NCI-H774 (cell line): ENCODE measurements at regions not wholly inside any gene's neighbourhood (a gene's known extent, or its start where the extent isn't known, plus 50 kb on each side); places are given as distances from the start of the nearest gene placed in this dataset.
A peak's percentile ranks its signal among the peaks of the same experiment; 100 is the strongest.

Source experiments
- DNase-seq: peaks from one replicate; lab custom pipeline; 2025; lab: John Stamatoyannopoulos, UW

GRCh38 chr18:75904416-75904815, 476.9 kb upstream of the SMIM21 start:
- DNase-seq: no peak

- DNase-seq: no peak
These were observed 471.1 kb upstream of the SMIM21 start for GRCh38 chr18:75898651-75899050.

GRCh38 chr18:75897386-75897785, 469.9 kb upstream of the SMIM21 start:
- no peak for DNase-seq

GRCh38 chr18:75896865-75897264, 469.4 kb upstream of the SMIM21 start:
- DNase-seq: peak; percentile 44

DNA sequence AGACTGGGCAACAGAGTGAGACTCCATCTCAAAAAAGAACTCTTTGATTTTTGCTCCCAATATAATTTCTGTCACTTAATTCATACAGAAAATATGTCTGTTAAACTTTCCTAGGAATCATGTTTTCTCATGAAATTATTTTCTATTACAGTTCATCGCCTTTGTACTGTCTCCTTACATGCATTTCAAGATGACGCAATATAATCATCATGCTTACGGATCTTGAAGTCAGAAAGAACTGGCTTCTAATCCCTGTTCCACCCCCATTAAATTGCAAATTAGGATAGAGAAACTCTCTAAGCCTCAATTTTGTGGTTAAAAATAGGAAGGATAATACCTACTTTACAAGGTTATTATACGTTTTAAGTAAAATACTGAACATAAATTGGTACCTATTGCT, 467.6 kb upstream of the SMIM21 start:
- no peak for DNase-seq

DNA sequence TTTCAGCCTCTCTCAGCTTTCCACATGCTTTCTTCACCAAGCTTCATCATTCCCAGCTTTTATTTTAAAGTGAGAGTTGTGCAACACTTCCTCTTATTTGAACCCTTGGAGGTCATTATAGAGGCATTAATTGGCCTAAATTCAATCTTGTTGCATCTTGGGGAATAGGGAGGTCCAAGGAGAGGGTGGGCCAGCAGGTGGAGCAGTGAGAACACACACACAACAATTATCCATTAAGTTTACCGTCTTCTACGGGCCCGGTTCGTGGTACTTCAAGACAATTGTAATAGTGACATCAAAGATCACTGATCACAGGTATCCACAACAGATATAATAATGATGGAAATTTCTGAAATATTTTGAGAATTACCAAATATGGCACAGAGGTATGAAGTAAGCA, 457.2 kb upstream of the SMIM21 start:
- no peak for DNase-seq

GRCh38 chr18:75880925-75881504, 453.5 kb upstream of the SMIM21 start:
- no peak for DNase-seq

- no peak for DNase-seq
These were observed 452.8 kb upstream of the SMIM21 start for GRCh38 chr18:75880266-75880665.

GRCh38 chr18:75879196-75879595, 451.7 kb upstream of the SMIM21 start:
- no peak for DNase-seq

DNA sequence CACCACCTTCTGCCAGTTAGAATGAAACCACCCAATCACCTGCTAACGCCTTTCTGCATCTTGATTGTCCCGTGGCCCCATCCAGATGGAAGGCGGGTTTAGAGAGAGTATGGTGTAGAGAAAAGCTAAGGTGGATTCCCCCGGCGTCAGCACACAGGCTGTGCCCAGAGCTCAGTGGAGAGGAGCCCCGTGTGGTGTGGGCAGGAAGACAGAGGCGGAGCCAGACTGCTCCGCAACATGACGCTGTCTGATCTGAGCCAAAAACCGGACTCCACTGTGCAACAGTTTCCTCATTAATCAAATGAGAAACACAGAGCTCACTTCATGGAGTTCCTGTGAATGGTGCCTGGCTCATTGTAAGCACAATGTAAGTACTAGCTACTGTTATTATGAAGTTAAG, 448.1 kb upstream of the SMIM21 start:
- no peak for DNase-seq

DNA sequence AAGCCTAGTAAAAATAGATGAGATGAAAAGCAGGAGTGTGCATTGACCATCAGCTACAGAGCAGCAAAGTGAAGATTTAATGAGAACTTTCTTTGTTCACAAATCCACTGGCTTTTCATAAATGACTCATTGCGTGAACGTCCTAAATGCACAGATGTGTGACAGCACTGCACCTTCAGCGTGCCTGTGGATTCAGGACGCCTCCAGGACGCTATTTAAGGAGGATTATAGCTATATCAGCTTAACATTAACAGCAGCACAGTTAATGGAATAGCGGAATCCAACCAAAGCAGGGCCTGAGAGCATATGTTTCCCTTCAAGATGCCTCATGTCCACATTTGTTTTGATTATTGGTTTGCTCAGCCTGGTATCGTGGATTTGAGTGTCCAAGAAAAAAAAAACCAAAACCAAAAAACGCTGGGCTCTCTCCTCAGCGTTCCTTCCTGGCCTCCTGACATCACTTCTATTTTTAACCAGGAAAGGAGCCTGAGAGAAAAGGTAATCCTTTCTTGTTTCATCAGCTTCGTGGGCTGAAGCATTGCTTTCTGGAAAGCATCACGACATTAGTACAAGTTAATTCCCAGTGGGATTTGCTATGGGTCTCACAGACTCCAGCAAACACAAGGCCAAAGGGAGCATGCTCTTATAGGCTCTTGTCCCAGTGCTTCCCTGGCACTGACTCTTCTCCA, 447.0 kb upstream of the SMIM21 start:
- DNase-seq: no peak

GRCh38 chr18:75871596-75871995, 444.1 kb upstream of the SMIM21 start:
- DNase-seq: no peak

GRCh38 chr18:75869162-75869561, 441.7 kb upstream of the SMIM21 start:
- no peak for DNase-seq

DNA sequence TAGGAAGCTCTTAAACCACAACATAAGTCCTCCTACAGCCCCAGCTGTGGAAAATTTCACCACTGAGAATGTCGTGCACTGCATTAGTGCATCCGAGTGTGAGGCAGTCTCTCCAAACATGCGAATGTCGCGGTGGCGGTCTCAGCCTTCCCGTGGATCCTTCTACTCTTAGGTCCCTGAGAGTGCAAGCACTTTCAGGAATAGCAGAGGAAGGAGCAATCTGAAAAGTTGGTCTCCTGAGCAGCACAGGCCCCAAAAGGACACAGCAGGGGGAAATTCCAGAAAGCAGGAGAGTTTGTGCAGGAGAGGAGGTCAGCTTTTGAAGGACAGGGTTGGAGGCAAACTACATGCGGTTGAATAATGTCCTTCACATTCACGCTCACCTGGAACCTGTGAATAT, 440.5 kb upstream of the SMIM21 start:
- no peak for DNase-seq

DNA sequence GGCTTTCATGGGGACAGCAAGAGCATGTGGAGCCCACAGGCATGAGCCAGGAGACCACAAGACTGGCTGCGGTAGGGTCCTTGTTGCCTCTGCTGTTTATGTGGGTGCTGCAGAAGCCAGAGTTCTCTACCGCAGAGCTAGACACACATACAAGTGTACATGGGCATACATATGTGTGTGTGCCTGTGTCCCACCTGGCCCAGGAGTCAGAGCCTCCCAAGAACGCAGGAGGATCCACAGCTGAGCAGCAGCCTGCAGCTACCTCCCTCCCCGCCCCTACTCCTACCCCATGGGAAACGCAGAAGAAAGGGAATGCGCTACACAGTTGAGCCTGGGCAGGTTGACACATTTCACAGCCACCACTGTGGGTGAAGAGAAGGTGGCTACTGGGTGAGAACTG, 438.1 kb upstream of the SMIM21 start:
- no peak for DNase-seq

DNA sequence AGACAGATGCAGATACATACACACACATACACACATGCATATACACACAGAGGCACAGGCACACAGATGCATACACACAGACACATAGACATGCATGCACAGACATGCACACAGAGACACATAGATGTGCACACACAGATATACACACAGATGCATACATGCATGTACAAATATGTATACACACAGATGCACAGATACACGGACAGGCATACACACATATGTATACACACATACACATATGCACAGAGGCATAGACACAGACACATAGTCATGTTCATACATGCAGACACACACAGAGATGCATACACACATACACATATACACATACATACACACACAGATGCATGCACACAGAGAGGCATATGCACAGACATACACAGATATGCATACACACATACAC, 437.3 kb upstream of the SMIM21 start:
- DNase-seq: no peak

GRCh38 chr18:75863696-75864095, 436.2 kb upstream of the SMIM21 start:
- DNase-seq: no peak

DNA sequence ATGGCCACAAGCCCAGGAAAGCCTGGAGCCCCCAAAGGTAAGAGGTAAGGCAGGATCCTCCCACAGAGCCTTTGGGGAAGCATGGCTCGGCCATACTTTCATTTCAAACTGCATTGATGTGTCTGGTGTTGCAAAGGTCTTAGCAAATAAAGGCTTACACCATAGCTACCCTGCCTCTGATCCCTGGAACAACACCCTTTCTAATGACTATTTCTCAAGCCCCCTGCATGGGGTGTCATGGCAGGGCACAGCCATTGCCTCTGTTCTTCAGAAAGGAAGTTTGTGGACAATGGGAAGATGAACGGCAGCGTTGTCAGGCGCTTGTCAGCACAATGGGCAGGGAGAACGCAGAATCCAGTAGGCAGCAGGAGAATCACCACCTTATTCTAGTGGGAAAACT, 435.0 kb upstream of the SMIM21 start:
- DNase-seq: no peak

DNA sequence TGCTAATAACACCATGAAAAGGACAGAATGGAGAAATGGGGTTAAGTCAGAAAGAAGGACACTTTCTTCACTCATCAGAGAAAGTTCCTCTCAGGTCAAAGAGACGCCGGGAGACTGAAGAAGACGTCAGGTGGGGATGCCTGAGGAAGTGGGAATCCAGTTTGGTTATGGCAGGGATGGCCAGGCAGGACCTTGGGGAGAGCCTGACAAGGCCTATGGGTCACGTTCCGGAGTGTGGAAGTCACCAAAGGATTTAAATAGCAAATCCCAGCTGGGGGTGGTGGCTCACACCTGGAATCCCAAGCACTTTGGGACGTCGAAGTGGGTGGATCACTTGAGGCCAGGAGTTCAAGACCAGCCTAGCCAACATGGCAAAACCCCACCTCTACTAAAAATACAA, 432.7 kb upstream of the SMIM21 start:
- DNase-seq: no peak

DNA sequence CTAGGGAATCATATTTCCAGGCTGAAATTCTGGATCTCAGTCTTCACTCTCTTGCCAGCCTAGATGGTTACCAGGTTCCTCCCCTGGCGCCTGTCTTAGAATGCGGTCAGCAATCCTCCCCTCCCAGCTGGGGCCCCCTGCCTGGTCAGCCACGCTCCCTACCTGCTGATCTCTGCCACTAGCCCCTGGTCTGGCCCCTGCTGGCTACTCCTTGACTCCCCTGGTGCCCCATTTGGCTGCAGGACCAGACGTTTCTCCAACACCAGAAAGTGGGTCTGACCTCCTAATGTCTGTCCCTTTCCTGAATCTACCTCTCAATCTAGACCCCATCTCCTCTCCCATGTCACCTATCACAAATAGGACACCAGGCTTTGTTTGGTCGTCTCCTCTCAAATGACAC, 432.0 kb upstream of the SMIM21 start:
- no peak for DNase-seq

DNA sequence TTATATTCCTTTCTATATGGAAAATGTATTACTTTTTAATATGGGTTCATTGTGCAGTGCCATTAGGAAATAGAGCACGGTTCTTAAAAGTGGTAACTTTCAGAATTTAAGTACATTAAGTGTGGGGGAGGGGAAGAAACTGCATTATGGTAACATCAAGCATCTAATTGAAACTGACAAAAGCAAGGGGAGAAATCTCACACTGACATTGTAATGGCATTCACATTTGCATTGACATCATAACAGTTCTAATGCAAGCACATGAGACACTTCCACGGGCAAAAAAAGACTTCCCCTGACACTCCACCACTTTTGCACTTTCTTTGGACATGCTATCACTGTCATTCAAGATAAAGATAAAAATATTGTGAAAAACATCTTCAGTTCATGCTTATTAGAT, 431.3 kb upstream of the SMIM21 start:
- no peak for DNase-seq

DNA sequence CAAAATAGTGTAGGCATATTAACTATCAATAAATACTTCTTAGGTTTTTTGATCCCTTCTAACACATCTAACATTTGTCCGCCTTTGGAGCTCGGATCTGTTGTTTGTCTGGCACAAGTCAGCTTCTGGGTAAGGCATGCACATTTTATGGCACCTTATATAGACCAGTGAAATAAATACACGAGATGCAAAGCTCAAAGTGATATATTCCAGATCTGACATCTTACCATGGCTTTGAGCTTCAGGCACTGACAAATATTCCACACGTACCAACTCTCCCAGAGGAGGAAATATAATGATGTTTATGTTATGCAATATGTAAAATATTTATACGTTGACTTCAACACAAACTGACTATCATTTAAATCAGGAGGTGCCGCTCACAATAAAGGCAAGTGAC, 430.1 kb upstream of the SMIM21 start:
- DNase-seq: no peak

DNA sequence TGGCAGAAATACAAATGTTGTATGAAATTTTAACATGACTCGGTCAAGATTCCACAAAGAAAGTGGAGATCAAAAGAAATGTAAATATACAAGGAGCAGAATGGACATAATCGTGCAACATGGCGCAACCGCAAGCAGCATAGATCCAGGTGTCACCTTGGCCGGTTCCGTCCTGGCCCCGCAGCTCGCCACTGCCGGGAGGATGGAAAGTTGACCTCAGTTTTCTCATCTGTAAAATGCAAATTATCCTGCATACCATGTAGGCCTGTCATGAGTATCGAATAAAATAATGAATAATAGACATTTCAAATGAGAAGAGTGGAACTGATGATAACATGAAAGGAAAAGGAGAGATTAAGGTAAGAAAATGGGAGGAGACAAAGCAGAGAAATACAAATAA, 427.3 kb upstream of the SMIM21 start:
- no peak for DNase-seq

GRCh38 chr18:75854174-75854573, 426.7 kb upstream of the SMIM21 start:
- DNase-seq: no peak
